ENCODE measurements at regions not wholly inside any gene's neighbourhood (a gene's known extent, or its start where the extent isn't known, plus 50 kb on each side); places are given as distances from the start of the nearest gene placed in this dataset.

GRCh38 chr16:80074329-80074728 lies 466.5 kb upstream of the DYNLRB2 start:
- ATAC-seq (no peak), DNase-seq (ENCODE audit: low spot score) (no peak)
- intact Hi-C loops (cut with DNase I), result no loop called here

DNA sequence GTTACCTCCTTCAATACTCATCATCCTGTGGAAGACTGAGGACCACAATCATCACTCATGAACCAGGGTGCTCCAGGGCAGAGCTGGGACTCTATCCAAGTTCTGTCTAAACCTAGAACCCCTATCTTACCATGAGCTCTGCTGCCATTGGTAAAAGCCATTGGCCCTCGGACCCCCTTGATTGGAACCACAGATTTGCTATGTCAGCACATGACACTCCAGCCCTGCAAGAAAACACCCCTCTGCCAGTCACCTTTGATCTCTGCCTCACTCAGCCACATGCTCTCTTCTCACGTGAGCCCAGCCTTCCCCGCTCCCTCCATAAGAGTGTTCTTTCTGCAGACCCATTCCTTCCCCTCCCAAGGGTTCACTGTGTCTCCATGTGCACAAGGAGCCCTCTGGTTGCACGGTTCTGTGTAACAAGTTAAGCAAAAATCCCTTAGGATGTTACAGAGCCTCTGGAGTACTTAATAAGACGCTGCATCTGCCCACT lies 468.8 kb upstream of the DYNLRB2 start:
- no peak for DNase-seq (ENCODE audit: low spot score)
- intact Hi-C loops (cut with DNase I), result no loop called here

GRCh38 chr16:80066805-80067580 lies 466.5 kb upstream of the MAF start:
- ATAC-seq (no peak), DNase-seq (ENCODE audit: low spot score) (no peak)
- intact Hi-C loops (cut with DNase I), result no loop called here

More for the DNA sequence above, 468.8 kb upstream of the DYNLRB2 start:
- ATAC-seq, result no peak

DNA sequence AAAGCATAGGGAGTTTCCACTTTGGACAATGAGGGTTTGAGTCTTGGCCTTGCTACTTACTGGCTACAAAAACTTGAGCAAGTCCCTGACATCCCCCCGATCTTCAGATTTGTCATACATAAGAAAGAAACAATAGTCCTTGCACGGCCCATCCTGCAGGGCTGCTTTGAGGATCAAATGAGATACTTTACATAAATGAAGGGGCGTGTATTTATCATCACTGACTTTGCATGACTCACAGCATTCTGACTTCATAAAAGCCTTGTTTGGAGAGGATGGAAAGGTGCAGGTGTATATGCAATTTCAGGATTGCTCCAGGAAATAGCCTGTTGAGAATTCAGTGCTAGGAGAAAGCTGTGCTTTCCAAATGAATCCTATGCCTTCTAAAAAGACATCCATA lies 465.0 kb upstream of the MAF start:
- DNase-seq (ENCODE audit: low spot score) (no peak), ATAC-seq (no peak)
- intact Hi-C loops (cut with DNase I), result no loop called here

- DNase-seq (ENCODE audit: low spot score), result no peak
- no peak for ATAC-seq
- intact Hi-C loops (cut with DNase I), result no loop called here
Observed at GRCh38 chr16:80063713-80064069, 463.2 kb upstream of the MAF start.

DNA sequence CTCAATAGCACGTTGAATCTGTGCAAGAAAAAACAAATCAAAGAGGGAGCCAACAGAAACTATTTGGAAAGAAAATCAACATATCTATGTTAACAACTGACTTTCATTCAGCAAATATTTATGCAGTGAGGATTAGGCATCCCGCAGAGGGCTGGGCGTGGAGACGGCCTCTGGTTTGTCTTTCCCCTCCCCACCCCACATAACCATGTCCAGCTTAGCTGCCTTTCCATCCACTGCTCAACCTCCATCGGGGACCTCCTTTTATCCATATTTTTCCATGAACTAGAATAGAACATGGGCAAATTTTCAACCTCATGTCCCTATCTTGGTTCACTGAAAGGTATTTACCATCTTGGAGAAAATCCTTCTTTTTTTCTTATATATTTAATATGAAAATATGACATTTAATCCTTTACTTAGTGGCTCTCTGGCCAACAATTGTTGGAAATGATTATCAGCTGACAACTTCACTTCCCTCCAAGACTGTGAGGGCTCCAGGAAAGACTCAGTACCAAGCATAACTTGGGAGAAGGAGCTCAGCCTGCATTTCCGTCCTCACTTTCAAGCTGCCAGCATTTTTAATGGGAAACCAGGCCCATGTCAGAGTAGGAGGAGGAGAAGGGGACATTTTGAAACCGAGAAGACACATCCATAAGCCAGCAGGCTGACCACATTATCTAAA lies 462.6 kb upstream of the MAF start:
- DNase-seq (ENCODE audit: low spot score) (no peak), ATAC-seq (no peak)
- intact Hi-C loops (cut with DNase I), result no loop called here

- no peak for ATAC-seq
- intact Hi-C loops (cut with DNase I), result no loop called here
- no peak for DNase-seq (ENCODE audit: low spot score)
Observed at GRCh38 chr16:80062361-80063030, 462.0 kb upstream of the MAF start.

DNA sequence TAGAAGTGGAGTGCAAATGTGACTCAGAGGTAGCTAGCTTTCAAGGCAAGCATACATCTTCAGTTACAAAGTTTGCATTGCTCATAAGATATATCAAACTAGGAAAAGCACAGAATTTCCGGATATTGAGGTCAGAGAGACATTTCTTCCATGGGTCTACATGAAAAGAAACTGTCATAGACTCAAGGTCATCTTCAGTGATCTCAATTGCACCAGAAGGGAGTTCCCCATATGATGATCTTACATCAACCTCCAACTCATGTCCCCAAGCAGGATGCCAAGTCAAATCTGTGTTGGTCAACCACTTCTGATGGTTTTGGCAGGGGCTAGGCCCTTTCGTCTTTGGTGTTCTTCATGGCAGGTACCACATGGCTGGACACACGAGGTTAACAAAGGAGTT lies 459.9 kb upstream of the MAF start:
- intact Hi-C loops (cut with DNase I), result no loop called here
- no peak for DNase-seq (ENCODE audit: low spot score)
- ATAC-seq, result no peak

DNA sequence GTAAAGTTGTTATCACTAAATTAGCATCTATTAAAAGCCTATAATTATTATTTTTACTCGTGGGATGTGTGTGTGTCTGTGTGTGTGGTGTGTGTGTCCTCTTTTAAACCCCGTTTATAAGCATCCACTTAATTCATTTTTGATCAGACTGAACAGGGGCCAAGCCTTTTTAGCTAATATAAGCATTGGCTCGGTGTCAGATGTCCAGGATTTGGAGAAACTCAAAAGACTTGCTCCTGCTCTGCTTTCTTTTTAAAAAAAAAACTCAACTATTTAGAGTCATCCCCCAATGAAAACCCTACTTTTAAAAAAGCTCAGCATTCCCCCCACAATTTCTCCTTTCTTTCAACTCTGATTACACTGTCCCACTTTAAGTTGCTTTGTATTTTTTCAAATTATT lies 459.3 kb upstream of the MAF start:
- no peak for DNase-seq (ENCODE audit: low spot score)
- intact Hi-C loops (cut with DNase I), result no loop called here
- no peak for ATAC-seq

GRCh38 chr16:80058214-80058613 lies 457.7 kb upstream of the MAF start:
- intact Hi-C loops (cut with DNase I), result no loop called here
- peak; percentile 89 for ATAC-seq
- peak; percentile 66 for DNase-seq (ENCODE audit: low spot score)

DNA sequence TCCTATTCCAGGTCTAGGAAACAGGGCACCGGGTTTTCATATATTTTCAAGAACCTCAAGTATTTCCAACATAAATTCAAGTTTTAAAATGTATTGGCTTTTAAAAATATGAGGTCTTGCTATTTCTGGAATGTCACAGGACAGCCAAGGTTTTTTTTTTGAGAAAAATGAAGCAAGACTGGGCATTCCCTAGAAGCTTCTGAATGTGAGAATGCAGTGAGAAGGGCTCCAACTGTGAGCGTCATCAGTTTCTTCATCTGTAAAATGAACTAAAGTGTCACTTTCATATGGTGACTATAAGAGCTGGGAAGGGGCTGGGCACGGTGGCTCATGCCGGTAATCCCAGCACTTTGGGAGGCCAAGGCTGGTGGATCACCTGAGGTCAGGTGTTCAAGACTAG lies 455.8 kb upstream of the MAF start:
- intact Hi-C loops (cut with DNase I), result no loop called here
- DNase-seq (ENCODE audit: low spot score) (no peak), ATAC-seq (peak; percentile 45)

DNA sequence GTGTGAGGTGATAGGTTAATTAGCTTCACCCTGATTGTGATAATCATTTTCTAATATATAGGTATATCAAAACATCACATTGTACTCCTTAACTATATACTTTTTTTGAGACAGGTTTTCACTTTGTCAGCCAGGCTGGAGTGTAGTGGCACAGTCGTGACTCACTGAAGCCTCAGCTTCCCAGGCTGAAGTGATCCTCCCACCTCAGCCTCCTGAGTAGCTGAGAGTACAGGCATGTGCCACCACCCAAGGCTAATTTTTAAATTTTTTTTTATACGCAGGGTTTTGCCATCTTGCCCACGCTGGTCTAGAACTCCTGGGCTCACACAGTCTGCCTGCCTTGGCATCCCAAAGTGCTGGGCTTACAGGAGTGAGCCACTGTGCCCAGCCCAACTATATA lies 455.3 kb upstream of the MAF start:
- DNase-seq (ENCODE audit: low spot score) (no peak), ATAC-seq (no peak)
- intact Hi-C loops (cut with DNase I), result no loop called here

GRCh38 chr16:80054647-80055046 lies 454.1 kb upstream of the MAF start:
- no peak for ATAC-seq
- no peak for DNase-seq (ENCODE audit: low spot score)
- intact Hi-C loops (cut with DNase I), result no loop called here

DNA sequence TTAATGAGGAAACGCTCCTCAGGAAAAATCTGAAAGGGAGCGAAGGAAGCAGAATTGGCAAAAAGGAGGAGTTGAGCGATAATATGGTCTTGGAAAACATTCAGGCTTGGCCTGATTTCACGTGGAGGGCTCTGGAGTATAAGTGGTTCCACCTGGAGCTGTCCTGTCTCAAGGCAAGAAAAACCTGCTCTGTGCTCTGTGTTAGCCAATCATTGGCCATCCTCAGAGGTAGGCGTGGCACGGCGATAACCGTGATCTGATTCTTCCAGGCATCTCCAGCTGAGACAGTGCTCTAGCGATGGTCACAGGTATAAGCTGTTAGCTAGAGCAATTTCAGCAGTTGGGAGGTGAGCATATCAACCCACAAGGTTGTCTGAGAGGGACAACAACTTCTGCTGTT lies 450.5 kb upstream of the MAF start:
- intact Hi-C loops (cut with DNase I), result no loop called here
- ATAC-seq, result no peak
- DNase-seq (ENCODE audit: low spot score), result no peak

GRCh38 chr16:80048250-80048649 lies 447.7 kb upstream of the MAF start:
- DNase-seq (ENCODE audit: low spot score), result no peak
- ATAC-seq, result no peak
- intact Hi-C loops (cut with DNase I), result no loop called here

GRCh38 chr16:80047842-80048241 lies 447.3 kb upstream of the MAF start:
- DNase-seq (ENCODE audit: low spot score) (no peak), ATAC-seq (no peak)
- intact Hi-C loops (cut with DNase I), result no loop called here

DNA sequence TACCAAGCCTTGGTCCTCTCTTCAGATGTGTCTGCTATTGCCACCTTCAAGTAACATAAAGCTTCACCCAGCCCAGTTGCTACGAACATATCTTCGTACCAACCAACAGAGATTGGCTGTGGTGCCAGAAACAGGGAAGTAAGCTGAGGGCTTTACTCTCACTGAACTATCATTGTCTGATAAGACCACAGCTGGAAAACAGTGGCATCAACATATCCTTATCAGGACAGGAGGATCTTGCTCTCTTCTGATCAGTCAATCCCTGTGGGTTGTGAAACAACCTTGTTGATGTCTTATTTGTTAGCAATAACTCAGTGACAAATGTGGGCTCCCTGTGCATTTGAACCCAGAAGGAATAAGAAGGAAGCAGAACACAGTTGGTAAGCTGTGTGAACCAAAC lies 446.3 kb upstream of the MAF start:
- DNase-seq (ENCODE audit: low spot score) (no peak), ATAC-seq (no peak)
- intact Hi-C loops (cut with DNase I), result no loop called here

DNA sequence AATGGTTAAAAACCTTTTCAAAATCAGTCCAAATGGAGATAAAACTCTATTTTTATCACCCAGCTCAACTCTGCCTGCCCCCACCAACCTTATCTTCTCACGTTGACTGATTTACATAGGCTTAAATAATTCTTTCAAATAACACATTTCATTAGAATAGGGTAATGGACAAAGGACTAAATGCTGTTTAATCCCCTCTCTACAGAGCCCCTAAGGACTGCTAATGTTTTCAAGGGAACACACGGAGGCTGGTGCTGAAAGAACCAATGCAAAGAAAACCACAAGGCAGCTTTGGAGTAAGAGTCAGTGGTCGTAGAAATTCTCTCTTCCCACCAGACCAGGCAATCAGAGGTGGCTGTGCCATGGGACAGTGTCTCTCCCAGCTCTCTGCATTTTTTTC lies 445.7 kb upstream of the MAF start:
- ATAC-seq, result no peak
- intact Hi-C loops (cut with DNase I), result no loop called here
- no peak for DNase-seq (ENCODE audit: low spot score)

GRCh38 chr16:80045861-80046260 lies 445.3 kb upstream of the MAF start:
- no peak for ATAC-seq
- intact Hi-C loops (cut with DNase I), result no loop called here

DNA sequence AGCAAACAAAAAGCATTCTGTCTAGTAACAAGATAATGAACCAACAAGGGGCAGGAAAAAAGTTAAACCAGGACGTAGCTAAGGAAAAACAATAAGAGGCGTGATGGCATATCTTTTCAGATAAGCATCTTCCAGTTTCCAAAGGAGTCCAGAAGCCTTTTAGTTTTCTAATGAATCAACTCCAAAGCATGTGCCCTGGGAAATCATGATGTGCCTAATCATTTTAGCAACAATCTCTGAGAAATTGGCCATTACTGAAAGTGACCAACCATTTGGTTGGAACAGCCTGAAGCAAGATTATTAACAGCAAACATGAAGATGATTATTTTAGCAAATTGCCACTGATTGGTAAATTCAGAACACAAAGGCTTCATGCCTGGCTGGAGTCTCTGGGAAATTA lies 440.9 kb upstream of the MAF start:
- DNase-seq (ENCODE audit: low spot score) (no peak), ATAC-seq (no peak)
- intact Hi-C loops (cut with DNase I), result no loop called here

More at GRCh38 chr16:80045861-80046260, 445.3 kb upstream of the MAF start:
- no peak for DNase-seq (ENCODE audit: low spot score)
